DMS79 treated with DMSO at 0.1 percent for 48 hours (cell line): ENCODE measurements at regions not wholly inside any gene's neighbourhood (a gene's known extent, or its start where the extent isn't known, plus 50 kb on each side); places are given as distances from the start of the nearest gene placed in this dataset.

Experiments used
- DNase-seq: peaks from one replicate; lab custom pipeline; 2025; lab: John Stamatoyannopoulos, UW

DNA sequence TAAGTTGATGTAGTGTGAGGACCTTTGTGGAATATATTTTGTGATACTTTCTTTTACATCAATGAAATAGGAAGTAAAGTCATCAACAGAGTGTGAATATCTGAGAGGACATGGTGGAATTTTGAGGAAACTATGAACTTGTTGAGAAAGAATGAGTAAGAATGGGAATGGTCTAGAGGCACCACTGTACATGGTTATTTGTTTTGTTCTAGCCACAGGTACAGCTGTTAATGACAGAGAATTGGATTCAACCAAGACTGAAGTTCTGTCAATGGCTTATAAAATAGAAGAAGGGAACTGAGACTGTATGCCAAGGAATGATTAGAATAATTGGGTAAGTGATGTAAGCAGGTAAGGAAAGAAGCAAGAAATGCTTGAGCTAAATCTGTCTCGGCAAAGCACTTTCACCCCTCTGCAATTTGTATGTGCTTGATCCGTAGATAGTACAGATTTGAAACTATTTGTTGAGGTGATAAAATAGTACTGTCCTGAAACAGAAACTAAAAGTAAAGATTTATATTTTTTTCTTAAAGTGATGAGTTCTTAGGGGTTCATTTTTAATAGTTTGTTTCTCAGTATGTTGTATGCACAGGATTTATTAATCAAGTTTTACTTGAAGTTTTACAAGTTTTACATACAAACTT lies 468.8 kb upstream of the SMC2 start:
- no peak for DNase-seq

DNA sequence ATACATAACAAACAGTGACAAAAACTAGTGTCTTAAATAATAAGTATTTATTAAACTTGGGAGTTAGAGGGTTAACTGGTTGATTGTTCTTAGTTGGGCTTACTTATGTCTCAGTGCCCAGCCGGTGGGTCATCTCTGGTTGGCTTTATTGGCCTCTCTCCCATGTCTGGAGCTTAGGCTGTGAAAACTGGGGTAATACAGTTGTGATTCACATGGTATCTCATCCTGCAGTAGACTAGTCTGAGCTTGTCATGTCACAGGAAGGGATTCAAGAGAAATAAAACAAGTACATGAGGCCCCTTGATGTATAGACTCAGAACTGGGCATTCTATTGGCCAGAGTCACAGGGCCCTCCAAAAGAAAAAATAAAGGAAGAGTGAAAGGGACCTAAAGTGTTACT lies 466.4 kb upstream of the SMC2 start:
- no peak for DNase-seq

DNA sequence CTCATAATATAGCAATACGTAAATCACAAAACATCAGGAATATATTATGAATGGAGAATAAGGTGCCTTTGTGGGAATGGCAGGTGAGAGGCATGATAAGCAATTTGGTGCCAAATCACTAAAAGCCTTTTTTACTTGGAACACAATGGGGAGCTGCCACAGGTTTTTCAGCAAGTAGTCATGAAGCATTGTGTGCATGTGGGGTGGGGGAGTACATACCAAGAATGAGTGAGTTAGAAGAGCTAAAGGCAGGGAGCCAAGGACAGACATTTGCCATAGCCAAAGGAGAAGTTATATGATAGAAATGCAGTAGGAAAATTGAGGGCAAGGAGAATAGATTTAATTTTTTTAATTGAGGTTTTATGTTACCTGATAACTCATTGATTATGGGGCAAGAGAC lies 445.0 kb upstream of the SMC2 start:
- no peak for DNase-seq

DNA sequence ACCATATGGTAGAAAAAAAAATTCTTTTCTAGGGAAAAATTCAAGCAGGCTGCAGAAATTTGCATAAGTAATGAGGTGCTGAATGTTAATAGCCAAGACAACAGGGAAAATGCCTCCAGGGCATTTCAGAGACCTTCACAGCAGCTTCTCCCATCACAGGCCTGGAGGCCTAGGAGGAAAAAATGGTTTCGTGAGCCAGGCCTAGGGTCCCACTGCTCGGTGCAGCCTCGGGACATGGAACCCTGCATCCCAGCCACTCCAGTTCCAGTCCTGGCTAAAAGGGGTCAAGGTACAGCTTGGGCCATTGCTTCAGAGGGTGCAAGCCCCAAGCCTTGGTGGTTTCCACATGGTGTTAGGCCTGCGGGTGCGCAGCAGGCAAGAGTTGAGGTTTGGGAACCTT lies 436.0 kb upstream of the SMC2 start:
- DNase-seq = no peak

DNA sequence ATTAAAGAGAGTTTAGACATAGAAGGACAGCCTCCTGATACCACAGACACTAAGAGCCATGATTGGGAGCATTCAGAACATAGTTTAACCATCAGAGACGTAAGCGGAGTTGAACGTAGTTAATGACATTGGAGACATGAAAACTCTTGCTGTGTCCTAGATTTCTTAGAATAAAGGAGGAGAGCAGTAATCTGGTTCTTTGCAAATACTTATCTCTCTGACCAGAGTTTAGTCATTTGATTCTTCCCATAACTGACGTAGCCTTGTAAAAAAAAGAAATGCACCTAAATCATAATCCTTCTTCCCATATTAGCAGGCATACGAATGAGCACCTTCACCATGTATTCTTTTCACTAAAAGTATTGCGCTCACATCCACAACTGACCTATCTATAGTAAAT lies 433.3 kb upstream of the SMC2 start:
- no peak for DNase-seq

DNA sequence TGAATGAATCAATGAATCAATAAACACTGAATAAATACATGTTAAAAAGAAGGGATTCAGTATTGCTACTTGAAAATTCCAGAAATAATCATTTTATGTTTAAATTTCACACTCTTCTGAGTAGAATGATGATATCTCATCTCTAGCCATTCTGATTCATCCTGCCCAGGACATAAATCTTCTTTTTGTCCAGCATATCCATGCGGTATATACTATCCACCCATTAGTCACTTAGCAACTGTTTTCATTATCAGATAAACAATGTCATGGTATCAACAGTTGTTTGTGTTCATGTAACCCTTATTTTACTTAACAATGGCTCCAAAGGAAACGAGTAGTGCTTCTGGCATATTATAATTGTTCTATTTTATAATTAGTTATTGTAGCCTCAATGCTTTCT lies 432.4 kb upstream of the SMC2 start:
- DNase-seq = no peak

DNA sequence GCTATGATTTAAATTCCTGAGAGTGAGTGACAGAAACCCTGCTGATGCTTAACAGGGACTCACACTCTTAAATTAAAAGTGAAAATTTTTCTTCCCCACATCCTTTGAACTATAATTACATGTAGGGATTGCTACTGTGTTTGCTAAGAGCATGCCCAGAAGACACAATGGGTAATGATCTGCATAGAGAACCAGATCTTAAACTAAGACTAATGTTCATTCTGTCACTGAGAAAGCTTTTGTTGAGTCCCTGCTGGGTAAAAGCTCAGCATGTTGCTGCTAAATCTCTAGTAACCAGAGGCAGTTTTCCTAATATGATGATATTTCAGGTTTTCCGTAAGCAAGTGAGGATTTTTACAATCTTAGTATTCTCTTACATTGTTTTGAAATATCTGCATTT lies 424.8 kb upstream of the SMC2 start:
- no peak for DNase-seq

DNA sequence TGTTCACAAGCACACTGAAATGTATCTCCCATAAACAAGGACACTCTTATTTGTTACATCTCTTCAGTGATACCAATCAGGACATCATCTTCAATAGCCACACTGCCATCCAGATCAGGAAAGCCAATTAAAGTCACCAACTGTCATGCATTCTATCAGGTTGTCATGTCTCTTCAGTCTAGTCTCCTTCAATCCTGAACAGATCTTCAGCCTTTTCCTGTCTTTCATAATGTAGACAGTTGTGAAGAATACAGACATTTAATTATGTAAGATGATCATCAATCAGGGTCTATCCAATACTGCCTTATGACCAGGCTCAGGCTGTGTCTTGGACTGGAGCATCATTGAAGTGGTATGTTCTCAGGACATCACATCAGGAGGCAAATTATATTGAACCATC lies 419.8 kb upstream of the SMC2 start:
- no peak for DNase-seq

DNA sequence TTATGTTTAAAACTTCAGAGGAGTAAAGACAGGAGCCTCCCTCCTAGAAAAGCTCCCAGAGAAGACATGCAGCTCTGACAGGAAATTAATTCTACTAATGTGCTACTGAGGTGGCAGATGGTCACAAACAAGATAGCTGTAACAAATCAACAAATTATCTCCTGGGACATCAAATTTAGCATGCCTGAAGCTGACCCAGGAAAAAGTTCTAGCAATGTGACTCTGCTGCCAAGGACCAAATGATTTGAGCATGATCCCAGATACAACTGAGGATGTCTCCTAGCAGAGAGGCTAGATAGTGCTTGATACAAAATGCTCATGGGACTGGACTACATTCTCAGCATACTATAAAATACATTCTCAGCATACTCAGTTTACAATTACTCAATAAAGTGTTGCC lies 413.5 kb upstream of the SMC2 start:
- DNase-seq = no peak

DNA sequence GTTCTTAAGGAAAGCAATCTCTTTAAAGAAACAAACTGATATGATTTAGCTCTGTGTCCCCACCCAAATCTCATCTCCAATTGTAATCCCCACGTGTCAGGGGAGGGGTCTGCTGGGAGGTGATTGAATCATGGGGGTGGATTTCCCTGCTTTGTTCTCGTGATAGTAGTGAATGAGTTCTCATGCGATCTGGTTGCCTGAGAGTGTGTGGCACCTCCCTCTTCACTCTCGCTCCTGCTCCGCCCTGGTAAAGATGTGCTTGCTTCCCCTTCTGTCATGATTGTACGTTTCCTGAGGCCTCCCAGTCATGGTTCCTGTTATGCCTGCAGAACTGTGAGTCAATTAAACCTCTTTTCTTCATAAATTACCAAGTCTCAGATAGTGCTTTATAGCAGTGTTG lies 412.7 kb upstream of the SMC2 start:
- no peak for DNase-seq

DNA sequence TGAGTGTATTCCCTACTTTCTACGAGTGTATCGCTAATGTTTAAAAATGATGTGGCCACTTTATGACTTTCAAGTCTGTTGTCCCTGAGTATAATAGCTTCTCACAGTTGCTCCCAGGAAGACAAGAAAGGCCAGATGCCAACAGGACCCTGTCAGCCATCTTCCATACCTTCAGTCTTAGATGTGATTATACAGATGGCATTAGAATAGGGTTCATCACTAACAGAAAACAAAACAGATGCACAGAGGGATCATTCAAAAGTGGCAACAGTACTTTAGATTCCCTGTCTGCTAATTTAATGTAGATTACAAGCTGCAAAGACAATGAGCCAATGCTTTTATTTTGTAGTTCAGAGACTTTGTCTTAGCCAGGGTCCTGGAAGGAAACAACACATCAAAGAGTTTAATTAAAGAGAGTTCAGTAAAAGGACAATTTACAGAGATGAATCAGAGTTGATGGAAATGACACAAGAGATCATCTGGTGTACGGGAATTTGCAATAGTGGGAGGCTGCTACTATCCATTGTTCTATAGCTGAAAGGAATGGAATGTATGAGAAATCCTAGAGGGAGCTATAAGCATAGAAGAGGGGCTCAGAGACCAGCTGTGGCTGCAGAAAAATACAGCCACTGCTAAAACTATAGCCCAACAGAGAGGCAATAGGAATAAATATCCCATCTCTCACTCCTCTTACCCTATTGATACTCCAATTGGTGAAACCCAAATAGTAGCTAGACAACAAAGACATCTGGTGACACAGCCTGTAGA lies 393.7 kb upstream of the SMC2 start:
- DNase-seq = no peak

DNA sequence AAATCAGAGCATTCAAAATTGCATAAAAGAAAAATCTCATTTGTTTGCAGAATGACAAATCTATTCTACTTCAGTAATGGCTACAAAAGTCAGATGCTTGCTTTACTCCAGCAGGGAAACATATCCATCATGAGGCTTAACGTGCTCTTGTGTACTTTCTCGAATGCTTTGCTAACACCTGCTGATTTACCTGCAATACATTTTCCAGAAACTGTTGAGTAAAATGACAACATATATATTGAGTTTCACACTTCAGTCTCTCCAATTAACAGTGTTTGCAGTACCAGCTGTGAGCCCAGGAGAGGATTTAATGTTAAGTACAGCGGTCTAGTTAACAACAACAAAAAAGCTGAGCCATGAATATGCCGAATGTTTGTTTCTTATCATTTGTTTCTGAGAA lies 391.5 kb upstream of the SMC2 start:
- no peak for DNase-seq

DNA sequence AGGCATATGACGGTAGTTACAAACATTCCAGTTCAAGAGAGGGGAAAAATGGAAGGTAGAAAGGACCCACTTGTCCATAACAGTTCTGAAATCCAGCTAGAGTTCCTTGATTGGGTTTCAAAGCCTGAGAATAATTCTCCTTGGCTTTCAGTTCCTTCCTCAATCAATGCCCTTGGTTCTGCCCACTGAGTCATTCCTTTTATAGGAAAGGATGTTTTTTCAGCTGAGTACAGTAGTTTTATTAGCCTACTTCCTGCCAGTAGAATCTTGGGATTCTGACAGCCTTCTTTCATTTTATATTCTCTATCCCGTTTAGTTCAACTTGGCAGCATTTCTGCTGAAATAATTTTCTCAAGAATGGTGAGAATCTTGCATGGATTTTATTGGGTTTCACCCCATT lies 386.9 kb upstream of the SMC2 start:
- no peak for DNase-seq

DNA sequence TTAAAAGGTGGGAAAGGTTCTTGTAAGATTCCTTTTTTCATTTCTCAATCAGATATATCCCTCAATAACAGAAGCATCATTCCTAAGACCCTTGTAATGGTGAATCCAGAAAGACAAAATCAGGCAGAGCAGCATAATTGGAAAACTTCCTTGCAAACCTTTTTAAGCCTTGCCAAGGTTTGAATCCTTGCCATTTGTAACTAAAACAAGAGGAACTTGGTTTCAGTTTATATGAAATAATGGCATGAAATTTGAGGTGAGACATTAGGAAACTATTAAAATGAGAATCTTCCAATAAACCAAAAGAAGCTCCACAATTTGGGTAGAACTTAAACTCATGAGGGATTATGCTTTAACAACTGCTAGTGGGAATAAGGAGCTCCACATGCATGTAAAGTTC lies 384.7 kb upstream of the SMC2 start:
- no peak for DNase-seq

DNA sequence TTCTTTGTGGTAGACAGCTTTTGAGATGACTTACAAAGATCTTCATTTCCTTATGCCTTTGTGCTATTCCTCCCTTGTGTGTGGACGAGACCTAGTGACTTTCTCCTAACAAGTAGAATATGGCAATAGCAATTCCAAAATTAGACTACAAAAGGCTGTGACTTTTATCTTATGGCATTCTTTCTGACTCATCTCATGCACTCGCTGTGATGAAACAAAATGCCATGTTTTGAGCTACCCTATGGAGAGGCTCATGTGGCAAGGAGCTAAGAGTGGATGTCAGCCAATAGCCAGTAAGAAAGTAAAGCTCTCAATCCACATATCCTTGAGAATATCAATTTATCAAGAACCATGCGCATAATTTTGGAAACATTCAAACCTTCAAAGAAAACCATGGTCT lies 380.5 kb upstream of the SMC2 start:
- no peak for DNase-seq

DNA sequence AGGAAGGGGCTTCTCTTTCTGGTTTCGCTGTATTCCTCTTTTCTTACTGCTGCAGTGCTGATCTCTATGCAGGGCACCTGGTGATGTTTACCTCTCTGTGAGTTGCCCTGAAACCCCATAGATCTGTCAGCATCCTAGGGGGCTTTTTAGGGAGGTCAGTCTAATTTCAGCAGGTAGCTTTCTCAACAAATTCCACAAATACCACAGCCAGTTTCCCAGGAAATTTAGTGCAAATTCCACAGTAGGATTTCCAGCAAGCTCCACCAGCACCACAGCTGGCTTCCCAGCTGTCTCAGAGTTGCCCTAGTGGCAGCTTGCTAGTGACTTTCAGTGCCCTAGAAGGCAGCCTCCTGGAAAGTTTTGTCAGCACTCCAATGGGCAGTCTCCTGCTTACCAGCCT lies 379.1 kb upstream of the SMC2 start:
- DNase-seq = no peak

DNA sequence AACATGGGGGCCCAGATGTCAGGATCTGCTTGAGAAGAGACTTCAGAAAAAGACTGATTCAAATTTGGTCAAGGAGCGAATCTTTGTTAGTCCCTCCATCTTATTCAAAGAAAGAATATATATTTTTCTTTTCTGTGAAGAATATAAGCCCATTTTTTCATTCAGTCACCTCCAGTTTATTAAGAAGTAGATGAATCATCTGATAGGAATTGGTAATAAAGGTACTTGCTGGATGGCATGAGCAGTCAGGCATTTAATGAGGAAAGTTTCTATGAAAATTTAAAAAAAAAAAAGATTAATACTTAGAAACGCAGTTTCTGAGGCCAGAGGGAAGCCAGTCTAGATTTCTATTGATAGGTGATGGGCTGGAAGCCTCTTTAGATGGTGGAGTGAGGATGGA lies 373.1 kb upstream of the SMC2 start:
- DNase-seq = no peak

DNA sequence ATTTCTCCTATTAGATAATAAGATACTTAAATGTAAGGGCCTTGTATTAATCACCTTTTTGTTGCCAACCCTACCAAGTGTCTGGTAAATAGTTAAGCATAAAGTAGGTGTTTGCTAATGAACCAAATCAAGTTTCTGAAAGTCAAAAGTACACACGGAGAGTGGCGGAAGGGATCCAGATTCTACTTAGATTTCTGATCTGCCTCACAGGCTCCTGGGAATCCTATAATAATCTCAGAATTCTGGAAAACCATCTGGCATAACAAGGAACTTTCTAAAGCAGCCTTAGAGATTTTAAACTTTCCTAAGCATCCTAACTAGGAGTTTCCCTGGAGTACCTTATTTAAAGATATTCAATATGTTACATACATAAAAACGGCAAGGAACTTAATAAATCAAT lies 363.2 kb upstream of the SMC2 start:
- no peak for DNase-seq

DNA sequence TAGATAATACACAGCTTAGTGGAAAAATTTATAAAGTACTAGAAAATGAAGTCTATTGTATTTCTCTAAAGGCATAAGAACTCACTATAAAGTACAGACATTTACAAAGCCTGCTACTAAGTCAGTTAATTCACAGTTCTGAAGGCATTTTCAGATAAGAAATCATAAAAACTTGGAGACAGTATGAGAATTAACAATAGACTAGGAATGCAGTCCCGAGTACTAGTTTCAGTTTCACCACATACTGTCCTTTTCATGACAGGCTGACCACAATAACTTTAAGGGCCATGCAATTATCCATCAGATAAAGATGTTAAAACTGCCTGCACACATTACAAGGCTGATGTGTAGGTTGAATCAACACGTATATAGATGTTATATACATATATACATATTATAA lies 362.6 kb upstream of the SMC2 start:
- no peak for DNase-seq

DNA sequence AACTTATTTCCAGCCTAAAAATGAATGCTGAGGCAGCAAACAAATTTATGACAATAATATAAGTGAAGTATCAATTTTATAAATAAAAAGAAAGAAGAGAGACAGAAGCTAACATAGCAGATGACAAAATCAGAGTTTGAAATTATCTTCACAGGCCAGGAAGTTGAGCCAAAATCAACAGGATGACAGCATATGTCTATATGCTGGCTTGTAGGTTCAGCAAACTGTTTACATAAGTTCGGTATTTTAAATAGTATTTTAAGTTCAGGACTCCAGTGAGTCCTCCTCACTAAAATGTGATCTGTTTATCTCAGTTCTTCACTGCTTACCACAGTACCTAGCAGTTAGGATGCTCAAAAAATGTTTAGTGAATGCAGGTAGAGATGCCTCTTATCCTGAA lies 359.6 kb upstream of the SMC2 start:
- DNase-seq = no peak

DNA sequence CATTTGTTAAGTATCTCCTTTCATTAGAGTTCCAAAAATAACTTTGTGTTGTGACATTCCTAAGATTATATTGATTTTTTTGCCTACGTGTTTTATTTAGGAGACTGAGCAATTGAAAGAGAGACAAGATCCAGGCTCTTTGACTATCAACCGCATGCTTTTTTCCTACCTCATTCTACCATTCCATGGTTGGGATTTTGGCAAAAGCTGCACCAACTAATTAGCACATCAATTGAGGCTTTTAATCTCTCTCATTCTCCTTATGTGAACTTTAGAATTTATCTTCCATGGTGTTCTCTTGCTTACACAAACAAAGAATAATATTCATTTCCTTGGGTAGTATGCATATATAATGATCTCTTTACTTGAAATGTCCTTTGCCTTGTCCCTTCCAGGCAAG lies 338.7 kb upstream of the SMC2 start:
- DNase-seq = no peak

DNA sequence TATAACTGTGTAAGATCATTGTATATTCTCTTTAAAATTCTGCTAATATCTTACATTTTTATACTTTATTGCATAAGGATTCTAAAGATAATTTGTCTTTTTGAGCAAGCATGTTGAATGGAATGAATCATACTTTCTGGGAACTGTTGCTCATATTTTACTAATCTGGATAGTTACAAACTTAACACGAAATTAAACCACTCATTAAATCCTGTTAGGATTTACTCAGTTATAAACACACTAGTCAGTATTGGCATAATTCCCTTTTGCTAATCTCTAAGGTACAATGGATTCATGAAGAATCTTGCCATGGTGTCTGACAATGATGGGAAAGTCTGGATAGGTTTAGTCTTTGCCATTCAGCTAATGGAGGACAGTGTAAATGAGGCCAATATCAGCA lies 338.1 kb upstream of the SMC2 start:
- DNase-seq = no peak

DNA sequence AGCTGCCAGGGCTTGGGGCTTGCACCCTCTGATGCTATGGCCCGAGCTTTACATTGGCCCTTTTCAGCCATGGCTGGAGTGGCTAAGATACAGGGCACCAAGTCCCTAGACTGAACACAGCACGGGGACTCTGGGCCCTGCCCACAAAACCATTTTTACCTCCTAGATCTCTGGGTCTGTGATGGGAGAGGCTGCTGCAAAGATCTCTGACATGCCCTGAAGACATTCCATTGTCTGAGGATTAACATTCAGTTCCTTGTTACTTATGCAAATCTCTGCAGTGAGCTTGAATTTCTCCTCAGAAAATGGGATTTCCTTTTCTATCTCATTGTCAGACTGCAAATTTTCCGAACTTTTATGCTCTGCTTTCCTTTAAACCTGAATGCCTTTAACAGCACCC lies 337.0 kb upstream of the SMC2 start:
- no peak for DNase-seq

DNA sequence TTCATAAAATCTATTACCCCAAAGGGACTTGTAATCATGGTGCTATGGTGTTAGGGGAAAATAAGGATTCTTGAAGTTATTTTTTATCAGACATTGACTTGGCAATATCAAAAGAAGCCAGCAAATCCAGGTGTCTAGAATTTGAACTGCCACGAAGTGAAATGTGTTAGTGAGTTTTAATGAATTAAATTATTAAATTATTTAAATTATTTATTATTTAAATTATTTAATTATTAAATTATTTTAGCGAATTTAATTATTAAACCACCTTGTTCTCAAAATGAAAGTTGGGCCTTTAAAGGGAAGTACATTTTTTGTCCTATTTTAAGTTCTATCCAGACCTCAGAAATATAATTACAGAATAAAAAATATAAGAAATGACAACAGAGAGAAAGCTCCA lies 332.6 kb upstream of the SMC2 start:
- DNase-seq = no peak
